Gastroesophageal sphincter (tissue), 4 donors: ENCODE measurements at regions not wholly inside any gene's neighbourhood (a gene's known extent, or its start where the extent isn't known, plus 50 kb on each side); places are given as distances from the start of the nearest gene placed in this dataset.

Experiments
- ATAC-seq: fragments of 150-250 bp; one replicate; pipeline ENCODE4 v1.9.1; 2016; ENCODE audit warnings: mild to moderate bottlenecking, moderate library complexity
- H3K27ac ChIP-seq, 4 donors: fragments of 200-600 bp; sonication (generic) in 3 of 4; 1 replicate in 3 of 4; 2 replicates in 1 of 4; pipeline ENCODE4 v1.5.1; 2016 to 2019
- H3K27me3 ChIP-seq: fragments of 200-600 bp; sonication (generic); one replicate; pipeline ENCODE4 v1.5.1; 2019
- H3K36me3 ChIP-seq, 2 donors: fragments of 200-600 bp; sonication (generic); one replicate each; pipeline ENCODE4 v1.5.1; 2019; ENCODE audit warnings: control low read depth in 1 of 2
- H3K4me1 ChIP-seq, 3 donors: fragments of 200-600 bp; sonication (generic); 1 replicate in 2 of 3; 2 replicates in 1 of 3; pipeline ENCODE4 v1.5.1; 2016 to 2019; ENCODE audit warnings: control low read depth in 2 of 3
- H3K4me3 ChIP-seq, 2 donors: fragments of 200-600 bp; sonication (generic); one replicate each; pipeline ENCODE4 v1.5.1; 2019; ENCODE audit warnings: mild to moderate bottlenecking in 1 of 2, moderate library complexity in 1 of 2
- H3K9me3 ChIP-seq, 3 donors: fragments of 200-600 bp; sonication (generic); one replicate each; pipeline ENCODE4 v1.5.1; 2017 to 2019; ENCODE audit warnings: control low read depth in 2 of 3
- EP300 ChIP-seq: sonication (generic); formaldehyde crosslinking; IDR thresholded peaks from one replicate; pipeline ENCODE4 v1.6.1; 2017; ENCODE audit warnings: antibody characterized with exemption, mild to moderate bottlenecking
- POLR2A ChIP-seq, 2 donors: fragments of 450-650 bp; IDR thresholded peaks; one replicate each; pipeline ENCODE4 v1.6.1; 2017; ENCODE audit warnings: antibody characterized with exemption in 2 of 2, mild to moderate bottlenecking in 2 of 2, moderate library complexity in 1 of 2
- POLR2AphosphoS5 ChIP-seq: sonication (generic); formaldehyde crosslinking; IDR thresholded peaks from one replicate; pipeline ENCODE4 v1.6.1; 2017; ENCODE audit warnings: antibody characterized with exemption
- WGBS, 2 donors: methylation state at CpG; one replicate each; pipeline ENCODE4 v1.1.5; 2018; ENCODE audit warnings: low coverage in 1 of 2; 5-methylcytosine and 5-hydroxymethylcytosine counted together
- TF ChIP-seq, protein P1 (sequence below), 4 experiments: fragments of 200-600 bp in 2 of 4; fragments of 450-650 bp in 2 of 4; sonication (generic) in 1 of 4; IDR thresholded peaks; one replicate each; pipeline ENCODE4 v1.5.1; 2017 to 2019; ENCODE audit warnings: antibody characterized with exemption in 4 of 4, mild to moderate bottlenecking in 2 of 4, moderate library complexity in 2 of 4

DNA sequence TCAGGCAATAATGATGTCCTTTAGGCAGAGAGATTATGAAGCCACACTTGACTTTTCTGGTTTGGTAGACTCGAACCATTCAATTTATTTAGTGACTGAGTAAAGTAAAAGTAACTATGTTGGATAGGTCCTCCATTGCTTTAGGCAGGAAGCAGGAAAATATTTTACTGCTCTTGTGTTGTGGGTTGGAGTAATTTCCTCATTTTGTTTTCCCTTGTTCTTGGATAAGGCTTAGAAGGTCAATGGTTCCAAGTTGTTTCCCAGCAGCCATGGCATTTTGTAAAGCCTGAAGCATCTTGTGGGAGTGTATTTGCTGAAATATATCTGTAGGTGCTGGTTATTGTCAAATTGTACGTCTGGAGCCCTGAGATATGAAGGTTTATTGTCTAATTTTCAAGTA lies 161.2 kb upstream of the SLC38A2 start:
- H3K27me3 ChIP-seq: no peaks in the 10 kb centered on the region
- no peak for ATAC-seq
- no peak overlapping the region for H3K27ac ChIP-seq
- no peak overlapping the region for H3K4me3 ChIP-seq
- H3K9me3 ChIP-seq: no peaks in the 10 kb centered on the region
- no peak for TF ChIP-seq EP300
- no peak for TF ChIP-seq POLR2A (IDR thresholded peaks at IDR 0.05)
- TF ChIP-seq POLR2AphosphoS5: no peak
- TF ChIP-seq, protein P1, sequence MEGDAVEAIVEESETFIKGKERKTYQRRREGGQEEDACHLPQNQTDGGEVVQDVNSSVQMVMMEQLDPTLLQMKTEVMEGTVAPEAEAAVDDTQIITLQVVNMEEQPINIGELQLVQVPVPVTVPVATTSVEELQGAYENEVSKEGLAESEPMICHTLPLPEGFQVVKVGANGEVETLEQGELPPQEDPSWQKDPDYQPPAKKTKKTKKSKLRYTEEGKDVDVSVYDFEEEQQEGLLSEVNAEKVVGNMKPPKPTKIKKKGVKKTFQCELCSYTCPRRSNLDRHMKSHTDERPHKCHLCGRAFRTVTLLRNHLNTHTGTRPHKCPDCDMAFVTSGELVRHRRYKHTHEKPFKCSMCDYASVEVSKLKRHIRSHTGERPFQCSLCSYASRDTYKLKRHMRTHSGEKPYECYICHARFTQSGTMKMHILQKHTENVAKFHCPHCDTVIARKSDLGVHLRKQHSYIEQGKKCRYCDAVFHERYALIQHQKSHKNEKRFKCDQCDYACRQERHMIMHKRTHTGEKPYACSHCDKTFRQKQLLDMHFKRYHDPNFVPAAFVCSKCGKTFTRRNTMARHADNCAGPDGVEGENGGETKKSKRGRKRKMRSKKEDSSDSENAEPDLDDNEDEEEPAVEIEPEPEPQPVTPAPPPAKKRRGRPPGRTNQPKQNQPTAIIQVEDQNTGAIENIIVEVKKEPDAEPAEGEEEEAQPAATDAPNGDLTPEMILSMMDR (IDR thresholded peaks at IDR 0.05): no peak
- no peaks in the 10 kb centered on the region for H3K36me3 ChIP-seq
- peaks cover 0 to 9% (median 0%) of the 10 kb centered on the region in 3 donors for H3K4me1 ChIP-seq
- WGBS, 2 donors: 65 to 89% methylated on average over 2 of the region's 2 CpGs

DNA sequence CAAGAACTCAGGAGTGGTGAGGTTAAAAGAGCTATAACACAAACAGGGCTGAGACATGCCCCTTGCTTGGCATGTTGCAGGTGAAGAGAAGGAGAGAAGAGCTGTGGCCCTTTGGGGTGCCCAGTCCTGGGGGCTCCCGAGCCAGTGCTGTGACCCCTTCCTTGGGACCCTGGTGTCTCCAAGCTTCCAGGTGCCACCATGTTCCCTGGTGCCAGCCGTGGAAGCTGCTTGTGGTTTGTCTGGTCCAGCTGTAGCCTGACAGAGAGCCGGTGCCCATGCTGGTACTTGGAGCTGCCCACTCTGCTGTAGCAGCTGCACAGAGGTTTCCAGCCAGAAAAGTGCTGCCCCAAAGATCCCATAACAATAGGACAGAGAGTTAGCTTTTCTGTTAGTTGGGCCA lies 159.2 kb upstream of the SLC38A2 start:
- H3K27ac ChIP-seq: no peak overlapping the region
- 100% methylated on average over 1 of the region's 3 CpGs; no CpG with 5 or more reads in 1 of the 2 donors for WGBS, 2 donors
- TF ChIP-seq POLR2AphosphoS5 (no peak), EP300 (no peak), POLR2A (IDR thresholded peaks at IDR 0.05) (no peak)
- TF ChIP-seq, protein P1 (IDR thresholded peaks at IDR 0.05): no peak

DNA sequence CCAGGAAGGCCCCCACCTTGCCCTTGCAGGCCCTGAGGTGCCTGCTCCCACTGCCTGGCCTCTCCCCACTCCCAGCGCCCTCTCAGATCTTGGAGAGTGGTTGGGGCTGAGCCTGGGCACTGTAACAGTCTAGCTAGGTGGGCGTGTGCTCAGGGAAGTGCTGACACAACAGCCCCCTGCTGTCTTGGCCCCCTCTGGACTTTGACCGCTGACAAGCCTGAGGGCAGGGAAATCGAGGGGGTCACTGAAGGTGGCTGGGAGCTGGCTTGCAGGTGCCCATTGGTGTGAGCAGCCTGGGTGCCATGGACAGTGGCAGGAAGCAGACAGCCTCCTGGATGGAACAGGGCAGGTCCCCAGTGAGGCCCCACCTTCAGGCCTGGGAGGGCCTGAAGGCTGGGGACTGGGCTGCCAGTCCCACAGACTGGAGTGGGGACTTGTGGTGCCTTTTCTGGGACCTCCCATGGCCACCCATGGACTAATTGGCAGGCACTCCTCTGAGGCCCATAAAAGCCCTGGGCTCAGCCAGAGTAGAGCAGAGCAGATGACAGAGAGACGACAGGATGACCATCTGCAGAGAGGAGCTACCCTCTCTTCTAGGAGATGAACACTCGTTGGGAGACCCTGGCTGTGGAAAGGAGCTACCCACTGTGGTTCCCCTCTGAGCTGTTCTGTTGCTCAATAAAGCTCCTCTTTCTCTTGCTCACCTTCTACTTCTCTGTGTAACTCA lies 158.6 kb upstream of the SLC38A2 start:
- no peak for ATAC-seq
- Histone ChIP-seq H3K27ac (no peak overlapping the region), H3K9me3 (no peaks in the 10 kb centered on the region), H3K36me3 (no peaks in the 10 kb centered on the region), H3K4me3 (no peak overlapping the region), H3K27me3 (no peaks in the 10 kb centered on the region), H3K4me1 (peaks cover 0 to 9% (median 0%) of the 10 kb centered on the region in 3 donors)
- TF ChIP-seq, protein P1 (IDR thresholded peaks at IDR 0.05): no peak
- TF ChIP-seq POLR2AphosphoS5: no peak
- no peak for TF ChIP-seq POLR2A (IDR thresholded peaks at IDR 0.05)
- TF ChIP-seq EP300: no peak
- 90 to 100% methylated on average over 1 to 2 of the region's 6 CpGs for WGBS, 2 donors

More for the DNA sequence above, 159.2 kb upstream of the SLC38A2 start:
- H3K4me1 ChIP-seq: peaks cover 0 to 9% (median 0%) of the 10 kb centered on the region in 3 donors
- no peaks in the 10 kb centered on the region for H3K9me3 ChIP-seq
- H3K36me3 ChIP-seq: no peaks in the 10 kb centered on the region
- no peak for ATAC-seq
- no peak overlapping the region for H3K4me3 ChIP-seq
- no peaks in the 10 kb centered on the region for H3K27me3 ChIP-seq

DNA sequence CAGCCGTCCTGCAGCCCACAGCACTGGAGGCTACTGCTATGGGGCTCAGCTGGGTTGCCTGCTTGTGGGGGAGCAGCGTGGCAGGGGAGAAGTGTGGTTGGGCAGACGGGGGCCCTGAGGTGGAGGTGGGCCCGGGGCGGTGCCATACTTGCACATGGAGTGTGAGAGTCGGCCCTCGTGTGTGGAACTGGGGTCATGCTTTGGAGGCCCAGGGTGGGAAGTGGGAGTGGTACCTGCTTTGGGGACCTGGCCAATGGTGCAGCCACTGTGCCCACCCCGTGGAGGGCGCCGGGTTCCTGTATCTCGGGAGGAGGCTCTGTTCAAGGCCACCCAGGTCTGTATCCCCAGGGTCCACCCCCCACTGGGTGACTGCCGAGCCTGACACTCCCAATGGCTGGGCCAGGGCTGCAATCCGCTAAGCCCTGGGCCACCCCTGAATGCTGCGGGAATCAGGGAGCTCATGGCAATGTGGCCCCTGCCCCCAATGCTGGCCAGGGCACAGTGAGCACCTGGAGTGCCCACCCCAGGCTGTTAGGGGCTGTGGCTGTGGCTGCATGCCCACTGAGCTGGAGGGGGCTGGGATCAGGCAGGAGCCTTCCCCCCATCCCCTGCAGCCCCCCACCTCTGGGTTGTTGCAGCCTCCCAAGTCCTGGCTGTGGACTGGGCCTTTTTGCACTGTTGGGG lies 157.9 kb upstream of the SLC38A2 start:
- no peaks in the 10 kb centered on the region for H3K27me3 ChIP-seq
- no peak for ATAC-seq
- no peak overlapping the region for H3K27ac ChIP-seq
- H3K4me3 ChIP-seq: no peak overlapping the region
- H3K4me1 ChIP-seq: peaks cover 0 to 14% (median 1%) of the 10 kb centered on the region in 3 donors
- no peaks in the 10 kb centered on the region for H3K36me3 ChIP-seq
- TF ChIP-seq, protein P1 (IDR thresholded peaks at IDR 0.05): no peak
- TF ChIP-seq POLR2A (IDR thresholded peaks at IDR 0.05) (no peak), POLR2AphosphoS5 (no peak), EP300 (no peak)
- H3K9me3 ChIP-seq: no peaks in the 10 kb centered on the region
- WGBS, 2 donors: 100% methylated on average over 2 of the region's 14 CpGs; no CpG with 5 or more reads in 1 of the 2 donors
